Cerebellar cortex (tissue), 1 donor: ENCODE measurements at regions not wholly inside any gene's neighbourhood (a gene's known extent, or its start where the extent isn't known, plus 50 kb on each side); places are given as distances from the start of the nearest gene placed in this dataset.

Source experiments
- DNase-seq: peaks from one replicate; pipeline ENCODE4 v3.0.0-alpha.2; 2015; ENCODE audit warnings: low spot score

GRCh38 chr11:70501051-70501901 is 102.9 kb downstream of the CTTN start:
- peak; percentile 43 for DNase-seq

- no peak for DNase-seq
Measured at GRCh38 chr11:70501933-70502540, 103.7 kb downstream of the CTTN start.

- no peak for DNase-seq
Measured at GRCh38 chr11:70502677-70503467, 104.5 kb downstream of the CTTN start.

- DNase-seq: no peak
Measured at GRCh38 chr11:70503468-70504221, 105.3 kb downstream of the CTTN start.

GRCh38 chr11:70504246-70505020 is 106.1 kb downstream of the CTTN start:
- no peak for DNase-seq

GRCh38 chr11:70505331-70505731 is 107.0 kb downstream of the CTTN start:
- DNase-seq: no peak

GRCh38 chr11:70505761-70506657 is 107.7 kb downstream of the CTTN start:
- DNase-seq: no peak

GRCh38 chr11:70506658-70506970 is 108.3 kb downstream of the CTTN start:
- no peak for DNase-seq

GRCh38 chr11:70506986-70507385 is 108.7 kb downstream of the CTTN start:
- no peak for DNase-seq

- DNase-seq: no peak
Measured at GRCh38 chr11:70507466-70508230, 109.3 kb downstream of the CTTN start.

- DNase-seq: no peak
Measured at GRCh38 chr11:70508231-70508480, 109.8 kb downstream of the CTTN start.

- no peak for DNase-seq
Measured at GRCh38 chr11:70509476-70509875, 111.1 kb downstream of the CTTN start.

- no peak for DNase-seq
Measured at GRCh38 chr11:70510106-70510505, 111.8 kb downstream of the CTTN start.

- no peak for DNase-seq
Measured at GRCh38 chr11:70510571-70510970, 112.2 kb downstream of the CTTN start.

GRCh38 chr11:70511345-70511744 is 113.0 kb downstream of the CTTN start:
- DNase-seq: no peak

- no peak for DNase-seq
Measured at GRCh38 chr11:70512716-70513115, 114.4 kb downstream of the CTTN start.

GRCh38 chr11:70517203-70517602 is 118.9 kb downstream of the CTTN start:
- no peak for DNase-seq

GRCh38 chr11:70517988-70518907 is 119.9 kb downstream of the CTTN start:
- no peak for DNase-seq

- no peak for DNase-seq
Measured at GRCh38 chr11:70519117-70519516, 120.8 kb downstream of the CTTN start.
